ENCODE measurements at regions not wholly inside any gene's neighbourhood (a gene's known extent, or its start where the extent isn't known, plus 50 kb on each side); places are given as distances from the start of the nearest gene placed in this dataset.
A peak's percentile ranks its signal among the peaks of the same experiment; 100 is the strongest.

GRCh38 chr6:28838634-28839442 lies 84.9 kb downstream of the TRIM27 start:
- H3K9me2 ChIP-seq (replicated peaks; ENCODE audit: low read depth, low read length) = no peaks in the 10 kb centered on the region
- peak overlapping the region; percentile 79 for H3K4me3 ChIP-seq (ENCODE audit: low read length, poor library complexity, severe bottlenecking)
- no peaks in the 10 kb centered on the region for H3K36me3 ChIP-seq (ENCODE audit: insufficient read depth, low read length)
- peak overlapping the region; percentile 82 for H2AFZ ChIP-seq (ENCODE audit: low read length)
- H3K4me1 ChIP-seq (ENCODE audit: insufficient read depth, low read length, poor library complexity, severe bottlenecking) = peaks cover 16% of the 10 kb centered on the region
- no peaks in the 10 kb centered on the region for H3K27me3 ChIP-seq (ENCODE audit: insufficient read depth, low read length, poor library complexity, severe bottlenecking)
- no peaks in the 10 kb centered on the region for H3K79me2 ChIP-seq (ENCODE audit: insufficient read depth, low read length)
- peak overlapping the region; percentile 55 for H3K9ac ChIP-seq (ENCODE audit: low read depth, low read length, poor library complexity, severe bottlenecking)
- H3K9me3 ChIP-seq (ENCODE audit: insufficient read depth, low read depth, low read length) = no peaks in the 10 kb centered on the region
- H3F3A ChIP-seq (ENCODE audit: low read depth) = no peaks in the 10 kb centered on the region
- H3K4me2 ChIP-seq (ENCODE audit: low read depth, low read length, poor library complexity, severe bottlenecking) = peak overlapping the region; percentile 68
- TF ChIP-seq CTCF (conservative IDR thresholded peaks at IDR 0.05; ENCODE audit: low read length) = peak; percentile 51
- TF ChIP-seq EZH2phosphoT487 (IDR thresholded peaks at IDR 0.05; ENCODE audit: borderline replicate concordance) = no peak
- H4K20me1 ChIP-seq (ENCODE audit: insufficient read depth, low read length, poor library complexity, severe bottlenecking) = no peaks in the 10 kb centered on the region

- H3K36me3 ChIP-seq (ENCODE audit: insufficient read depth, low read length) = no peaks in the 10 kb centered on the region
- H3K9me2 ChIP-seq (replicated peaks; ENCODE audit: low read depth, low read length) = no peaks in the 10 kb centered on the region
- no peaks in the 10 kb centered on the region for H3K27me3 ChIP-seq (ENCODE audit: insufficient read depth, low read length, poor library complexity, severe bottlenecking)
- TF ChIP-seq CTCF (conservative IDR thresholded peaks at IDR 0.05; ENCODE audit: low read length) (no peak), EZH2phosphoT487 (IDR thresholded peaks at IDR 0.05; ENCODE audit: borderline replicate concordance) (no peak)
- peak overlapping the region; percentile 55 for H3K9ac ChIP-seq (ENCODE audit: low read depth, low read length, poor library complexity, severe bottlenecking)
- no peaks in the 10 kb centered on the region for H4K20me1 ChIP-seq (ENCODE audit: insufficient read depth, low read length, poor library complexity, severe bottlenecking)
- peak overlapping the region; percentile 79 for H3K4me3 ChIP-seq (ENCODE audit: low read length, poor library complexity, severe bottlenecking)
- no peaks in the 10 kb centered on the region for H3K9me3 ChIP-seq (ENCODE audit: insufficient read depth, low read depth, low read length)
- H3F3A ChIP-seq (ENCODE audit: low read depth) = no peaks in the 10 kb centered on the region
- peak overlapping the region; percentile 68 for H3K4me2 ChIP-seq (ENCODE audit: low read depth, low read length, poor library complexity, severe bottlenecking)
- H3K79me2 ChIP-seq (ENCODE audit: insufficient read depth, low read length) = no peaks in the 10 kb centered on the region
- peaks cover 16% of the 10 kb centered on the region for H3K4me1 ChIP-seq (ENCODE audit: insufficient read depth, low read length, poor library complexity, severe bottlenecking)
- peak overlapping the region; percentile 82 for H2AFZ ChIP-seq (ENCODE audit: low read length)
These were observed 84.2 kb downstream of the TRIM27 start for GRCh38 chr6:28839443-28840120.

- no peaks in the 10 kb centered on the region for H3K9me2 ChIP-seq (replicated peaks; ENCODE audit: low read depth, low read length)
- H3K9me3 ChIP-seq (ENCODE audit: insufficient read depth, low read depth, low read length) = no peaks in the 10 kb centered on the region
- H3K79me2 ChIP-seq (ENCODE audit: insufficient read depth, low read length) = no peaks in the 10 kb centered on the region
- no peaks in the 10 kb centered on the region for H3F3A ChIP-seq (ENCODE audit: low read depth)
- no peaks in the 10 kb centered on the region for H3K27me3 ChIP-seq (ENCODE audit: insufficient read depth, low read length, poor library complexity, severe bottlenecking)
- no peak overlapping the region for H2AFZ ChIP-seq (ENCODE audit: low read length)
- no peak overlapping the region for H3K9ac ChIP-seq (ENCODE audit: low read depth, low read length, poor library complexity, severe bottlenecking)
- peaks cover 16% of the 10 kb centered on the region for H3K4me1 ChIP-seq (ENCODE audit: insufficient read depth, low read length, poor library complexity, severe bottlenecking)
- H3K4me2 ChIP-seq (ENCODE audit: low read depth, low read length, poor library complexity, severe bottlenecking) = no peak overlapping the region
- H4K20me1 ChIP-seq (ENCODE audit: insufficient read depth, low read length, poor library complexity, severe bottlenecking) = no peaks in the 10 kb centered on the region
- no peak overlapping the region for H3K4me3 ChIP-seq (ENCODE audit: low read length, poor library complexity, severe bottlenecking)
- TF ChIP-seq EZH2phosphoT487 (IDR thresholded peaks at IDR 0.05; ENCODE audit: borderline replicate concordance) = no peak
- TF ChIP-seq CTCF (conservative IDR thresholded peaks at IDR 0.05; ENCODE audit: low read length) = 0 out of 2 replicates have a peak, but pooled peaks have one; percentile 15
- H3K36me3 ChIP-seq (ENCODE audit: insufficient read depth, low read length) = no peaks in the 10 kb centered on the region
These were observed 82.5 kb downstream of the TRIM27 start for GRCh38 chr6:28841290-28841689.
